Right lobe of liver (tissue), 6 donors: ENCODE measurements at regions not wholly inside any gene's neighbourhood (a gene's known extent, or its start where the extent isn't known, plus 50 kb on each side); places are given as distances from the start of the nearest gene placed in this dataset.

ENCODE experiments used
- ATAC-seq, 4 donors: fragments of 200-7000 bp; cut with Tn5 transposase; one replicate each; pipeline ENCODE4 v1.9.1; 2020; ENCODE audit warnings: mild to moderate bottlenecking in 4 of 4, moderate library complexity in 4 of 4
- DNase-seq, 3 donors: peaks; one replicate each; pipeline ENCODE4 v3.0.0-alpha.2; 2020
- H3K27ac ChIP-seq, 3 donors: fragments of 200-600 bp; one replicate each; pipeline ENCODE4 v1.8.0; 2022
- H3K27me3 ChIP-seq, 2 donors: fragments of 200-600 bp; one replicate each; pipeline ENCODE4 v1.8.0; 2022
- H3K36me3 ChIP-seq, 4 donors: fragments of 200-600 bp; sonication (generic) in 1 of 4; one replicate each; pipeline versions ENCODE4 v1.5.1 to v1.8.0; 2017 to 2022; ENCODE audit warnings: control low read depth in 1 of 4
- H3K4me1 ChIP-seq, 4 donors: fragments of 200-600 bp; sonication (generic) in 1 of 4; one replicate each; pipeline versions ENCODE4 v1.5.1 to v1.8.0; 2017 to 2022; ENCODE audit warnings: control low read depth in 1 of 4
- H3K4me3 ChIP-seq, 3 donors: fragments of 200-600 bp; one replicate each; pipeline ENCODE4 v1.8.0; 2022
- H3K9me3 ChIP-seq, 4 donors: fragments of 200-600 bp; sonication (generic) in 1 of 4; one replicate each; pipeline versions ENCODE4 v1.5.1 to v1.8.0; 2017 to 2022; ENCODE audit warnings: control low read depth in 1 of 4
- CTCF ChIP-seq, 4 donors: fragments of 200-600 bp in 3 of 4; fragments of 450-650 bp in 1 of 4; IDR thresholded peaks; one replicate each; pipeline versions ENCODE4 v1.5.1 to v1.8.0; 2016 to 2022; ENCODE audit warnings: antibody characterized with exemption in 4 of 4, mild to moderate bottlenecking in 2 of 4
- POLR2A ChIP-seq: fragments of 450-650 bp; IDR thresholded peaks from one replicate; pipeline ENCODE4 v1.6.1; 2017; ENCODE audit warnings: antibody characterized with exemption, mild to moderate bottlenecking
- WGBS: methylation state at CpG from one replicate; pipeline ENCODE4 v1.1.6; 2018; ENCODE audit warnings: low coverage, low lambda C conversion rate; ENCODE audit not compliant: insufficient coverage; ENCODE audit errors: missing lambda C conversion rate; 5-methylcytosine and 5-hydroxymethylcytosine counted together
- intact Hi-C, 2 donors: fragments of 100-400 bp; cut with DNase I; formaldehyde crosslinking; loops; one replicate each; pipeline versions ENCODE4 v1.11.2 to v1.14.1; 2022
- donor health status: DM: no; HTN: yes; CAD: no.
- donor health status: DM: no; HTN: no; CAD: no.
- donor health status: DM: no; HTN: no; CAD: no.
- donor health status: DM: no; HTN: yes; CAD: no.
- donor health status: DM: no; HTN: yes; CAD: no.

- Histone ChIP-seq H3K27me3 (peaks cover 0 to 12% of the 10 kb centered on the region in 2 donors), H3K27ac (no peak overlapping the region), H3K4me3 (no peak overlapping the region), H3K4me1 (peaks cover 0 to 6% (median 0%) of the 10 kb centered on the region in 4 donors), H3K36me3 (no peaks in the 10 kb centered on the region), H3K9me3 (no peaks in the 10 kb centered on the region)
- ATAC-seq (no peak), DNase-seq (no peak)
- TF ChIP-seq POLR2A: no peak
- no peak for TF ChIP-seq CTCF (IDR thresholded peaks at IDR 0.05)
- intact Hi-C loops: no loop called here
- WGBS: 74% methylated on average over 6 of the region's 7 CpGs
Observed at GRCh38 chr17:45579529-45580495, 89.3 kb upstream of the PLEKHM1 start.

GRCh38 chr17:45580924-45581323 lies 90.4 kb upstream of the PLEKHM1 start:
- H3K36me3 ChIP-seq: no peaks in the 10 kb centered on the region
- WGBS: 78% methylated on average over 7 of the region's 7 CpGs
- DNase-seq (no peak), ATAC-seq (no peak)
- H3K4me3 ChIP-seq: no peak overlapping the region
- no peaks in the 10 kb centered on the region for H3K9me3 ChIP-seq
- H3K27me3 ChIP-seq: peaks cover 0 to 12% of the 10 kb centered on the region in 2 donors
- intact Hi-C loops: no loop called here
- TF ChIP-seq CTCF (IDR thresholded peaks at IDR 0.05) (no peak), POLR2A (no peak)
- H3K27ac ChIP-seq: no peak overlapping the region
- peaks cover 0 to 6% (median 0%) of the 10 kb centered on the region in 4 donors for H3K4me1 ChIP-seq

GRCh38 chr17:45581860-45582259 lies 91.3 kb upstream of the PLEKHM1 start:
- intact Hi-C loops: no loop called here
- H3K27me3 ChIP-seq: peaks cover 0 to 12% of the 10 kb centered on the region in 2 donors
- TF ChIP-seq POLR2A (no peak), CTCF (IDR thresholded peaks at IDR 0.05) (no peak)
- peaks cover 0 to 6% (median 0%) of the 10 kb centered on the region in 4 donors for H3K4me1 ChIP-seq
- H3K4me3 ChIP-seq: no peak overlapping the region
- WGBS: 82% methylated on average over 3 of the region's 9 CpGs
- no peak for DNase-seq
- H3K27ac ChIP-seq: no peak overlapping the region
- no peak for ATAC-seq
- no peaks in the 10 kb centered on the region for H3K9me3 ChIP-seq
- no peaks in the 10 kb centered on the region for H3K36me3 ChIP-seq

- peaks cover 0 to 12% of the 10 kb centered on the region in 2 donors for H3K27me3 ChIP-seq
- intact Hi-C loops: no loop called here
- peak overlapping the region; percentile 57 to 65 (median 63) for H3K4me3 ChIP-seq
- H3K9me3 ChIP-seq: no peaks in the 10 kb centered on the region
- TF ChIP-seq POLR2A: no peak
- TF ChIP-seq CTCF (IDR thresholded peaks at IDR 0.05): no peak
- WGBS: 2% methylated on average over 29 of the region's 62 CpGs
- ATAC-seq (peak; percentile 36 to 75 (median 59)), DNase-seq (peak; percentile 49 to 84 (median 71))
- no peaks in the 10 kb centered on the region for H3K36me3 ChIP-seq
- H3K4me1 ChIP-seq: peaks cover 0 to 6% (median 0%) of the 10 kb centered on the region in 4 donors
- peak overlapping the region; percentile 21 to 67 (median 66) for H3K27ac ChIP-seq
Observed at GRCh38 chr17:45584092-45585036, 93.8 kb upstream of the PLEKHM1 start.
